ENCODE measurements at regions not wholly inside any gene's neighbourhood (a gene's known extent, or its start where the extent isn't known, plus 50 kb on each side); places are given as distances from the start of the nearest gene placed in this dataset.

GRCh38 chr7:119999738-120000475 lies 273.1 kb upstream of the KCND2 start:
- TF ChIP-seq CTCF (IDR thresholded peaks at IDR 0.05 in 4 of 5, conservative IDR thresholded peaks at IDR 0.05 in 1 of 5) = no peak
- TF ChIP-seq POLR2A (IDR thresholded peaks at IDR 0.05) = no peak

Data from gastrocnemius medialis (tissue), 4 donors.